Endodermal cell (in vitro differentiated cells): ENCODE measurements at regions not wholly inside any gene's neighbourhood (a gene's known extent, or its start where the extent isn't known, plus 50 kb on each side); places are given as distances from the start of the nearest gene placed in this dataset.
"Not testable (repeated sequence)": the region's sequence is repeated elsewhere in the genome, so short reads cannot be mapped to it uniquely, and the experiment has no call there.

Experiments
- DNase-seq: peaks from one replicate; pipeline ENCODE4 v3.0.0-alpha.2; 2017
- H3K27ac ChIP-seq: 2 replicates; pipeline ENCODE4 v1.5.1; 2013; ENCODE audit warnings: mild to moderate bottlenecking, low read depth, low read length, moderate library complexity
- H3K27me3 ChIP-seq: 2 replicates; pipeline ENCODE4 v1.6.1; 2013; ENCODE audit warnings: mild to moderate bottlenecking, low read length, moderate library complexity; ENCODE audit not compliant: insufficient read depth, control insufficient read depth, poor library complexity, severe bottlenecking
- H3K36me3 ChIP-seq: 2 replicates; pipeline ENCODE4 v1.7.0; 2013; ENCODE audit warnings: mild to moderate bottlenecking, low read length, moderate library complexity; ENCODE audit not compliant: control insufficient read depth, insufficient read depth
- H3K4me1 ChIP-seq: one replicate; pipeline ENCODE4 v1.7.0; 2013; ENCODE audit warnings: low read length; ENCODE audit not compliant: control insufficient read depth, insufficient read depth
- H3K4me3 ChIP-seq: 2 replicates; pipeline ENCODE4 v1.5.1; 2013; ENCODE audit warnings: mild to moderate bottlenecking, low read length, moderate library complexity
- H3K9ac ChIP-seq: 2 replicates; pipeline ENCODE4 v1.6.1; 2013; ENCODE audit warnings: mild to moderate bottlenecking, low read length, moderate library complexity; ENCODE audit not compliant: poor library complexity, severe bottlenecking; ENCODE audit errors: extremely low read depth
- H3K9me3 ChIP-seq: 2 replicates; pipeline ENCODE4 v1.6.1; 2013; ENCODE audit warnings: mild to moderate bottlenecking, low read length, moderate library complexity; ENCODE audit not compliant: control insufficient read depth
- H3K27ac Mint-ChIP-seq: 2 replicates; pipeline ENCODE4 v1.8.0; 2020; ENCODE audit warnings: mixed read lengths
- H3K27me3 Mint-ChIP-seq: 2 replicates; pipeline ENCODE4 v1.8.0; 2021; ENCODE audit warnings: mild to moderate bottlenecking, mixed read lengths; ENCODE audit not compliant: insufficient read depth
- H3K36me3 Mint-ChIP-seq: 2 replicates; pipeline ENCODE4 v1.8.0; 2020; ENCODE audit warnings: low read depth, mixed read lengths
- H3K4me1 Mint-ChIP-seq: 2 replicates; pipeline ENCODE4 v1.8.0; 2020; ENCODE audit warnings: mixed read lengths
- H3K4me3 Mint-ChIP-seq: 2 replicates; pipeline ENCODE4 v1.8.0; 2020; ENCODE audit warnings: mild to moderate bottlenecking, moderate library complexity, mixed read lengths
- H3K9me3 Mint-ChIP-seq: 2 replicates; pipeline ENCODE4 v1.8.0; 2020; ENCODE audit warnings: mild to moderate bottlenecking, mixed read lengths
- WGBS, 2 experiments: methylation state at CpG; one replicate each; pipeline versions ENCODE4 v1.1.5 to v1.1.7; 2013; ENCODE audit warnings: missing lambda C conversion rate in 2 of 2, mixed read lengths in 1 of 2; ENCODE audit not compliant: insufficient coverage in 1 of 2, insufficient read length in 1 of 2; 5-methylcytosine and 5-hydroxymethylcytosine counted together
- TF ChIP-seq, protein P1 (sequence below): fragments of 200-600 bp; sonication (generic); conservative IDR thresholded peaks from 2 replicates; pipeline ENCODE4 v1.5.0; 2021; ENCODE audit warnings: antibody characterized with exemption, mild to moderate bottlenecking

DNA sequence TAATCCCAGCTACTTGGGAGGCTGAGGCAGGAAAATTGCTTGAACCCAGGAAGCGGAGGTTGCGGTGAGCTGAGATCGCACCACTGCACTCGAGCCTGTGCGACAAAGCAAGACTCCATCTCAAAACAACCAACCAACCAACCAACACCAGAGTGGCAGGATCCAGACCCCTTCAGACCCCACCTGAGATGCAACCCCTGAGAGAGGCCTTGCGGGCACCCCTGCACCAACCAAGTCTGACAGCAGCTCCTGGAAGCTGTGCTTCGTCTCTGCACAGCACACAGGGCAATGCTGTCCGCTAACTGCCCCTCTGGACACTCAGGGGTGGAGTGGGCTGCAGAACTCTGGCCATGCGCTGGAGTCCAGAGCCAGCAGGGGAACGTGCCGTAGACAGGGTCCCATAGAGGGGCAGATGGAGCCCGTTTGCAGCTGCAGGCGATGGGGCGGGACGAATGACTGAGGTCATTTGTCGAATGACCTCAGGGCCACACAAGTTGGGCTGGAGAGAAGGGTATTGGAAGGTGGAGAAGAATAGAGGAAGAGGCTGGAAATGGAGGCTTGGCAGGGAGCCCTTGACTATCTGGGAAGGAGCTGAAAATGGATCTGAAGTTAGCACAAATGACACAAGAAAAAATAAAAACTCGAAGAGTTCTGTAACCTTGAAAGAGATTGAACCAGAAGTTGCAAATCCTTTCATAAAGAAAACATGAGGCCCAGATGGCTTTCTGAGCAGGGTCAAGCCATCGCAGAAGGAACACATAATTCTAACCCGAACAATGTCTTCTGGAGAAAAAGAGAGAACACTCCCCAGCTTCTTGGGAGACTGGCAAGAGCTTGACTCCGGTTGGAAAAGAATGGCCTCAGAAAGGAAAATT, 199.7 kb downstream of the CTTN start:
- H3K27ac ChIP-seq: no peak overlapping the region
- H3K4me3 Mint-ChIP-seq: no peak overlapping the region
- H3K4me1 ChIP-seq: no peaks in the 10 kb centered on the region
- no peaks in the 10 kb centered on the region for H3K36me3 ChIP-seq
- H3K27me3 Mint-ChIP-seq: no peaks in the 10 kb centered on the region
- TF ChIP-seq, protein P1, sequence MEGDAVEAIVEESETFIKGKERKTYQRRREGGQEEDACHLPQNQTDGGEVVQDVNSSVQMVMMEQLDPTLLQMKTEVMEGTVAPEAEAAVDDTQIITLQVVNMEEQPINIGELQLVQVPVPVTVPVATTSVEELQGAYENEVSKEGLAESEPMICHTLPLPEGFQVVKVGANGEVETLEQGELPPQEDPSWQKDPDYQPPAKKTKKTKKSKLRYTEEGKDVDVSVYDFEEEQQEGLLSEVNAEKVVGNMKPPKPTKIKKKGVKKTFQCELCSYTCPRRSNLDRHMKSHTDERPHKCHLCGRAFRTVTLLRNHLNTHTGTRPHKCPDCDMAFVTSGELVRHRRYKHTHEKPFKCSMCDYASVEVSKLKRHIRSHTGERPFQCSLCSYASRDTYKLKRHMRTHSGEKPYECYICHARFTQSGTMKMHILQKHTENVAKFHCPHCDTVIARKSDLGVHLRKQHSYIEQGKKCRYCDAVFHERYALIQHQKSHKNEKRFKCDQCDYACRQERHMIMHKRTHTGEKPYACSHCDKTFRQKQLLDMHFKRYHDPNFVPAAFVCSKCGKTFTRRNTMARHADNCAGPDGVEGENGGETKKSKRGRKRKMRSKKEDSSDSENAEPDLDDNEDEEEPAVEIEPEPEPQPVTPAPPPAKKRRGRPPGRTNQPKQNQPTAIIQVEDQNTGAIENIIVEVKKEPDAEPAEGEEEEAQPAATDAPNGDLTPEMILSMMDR: no peak
- H3K4me3 ChIP-seq: no peak overlapping the region
- no peak overlapping the region for H3K27ac Mint-ChIP-seq
- H3K9me3 Mint-ChIP-seq: no peaks in the 10 kb centered on the region
- no peak for DNase-seq
- H3K27me3 ChIP-seq: no peaks in the 10 kb centered on the region
- no peaks in the 10 kb centered on the region for H3K4me1 Mint-ChIP-seq
- H3K9ac ChIP-seq: no peak overlapping the region
- no peaks in the 10 kb centered on the region for H3K9me3 ChIP-seq
- H3K36me3 Mint-ChIP-seq: no peaks in the 10 kb centered on the region
- 92% methylated on average over 12 to 20 of the region's 20 CpGs for WGBS, 2 experiments

DNA sequence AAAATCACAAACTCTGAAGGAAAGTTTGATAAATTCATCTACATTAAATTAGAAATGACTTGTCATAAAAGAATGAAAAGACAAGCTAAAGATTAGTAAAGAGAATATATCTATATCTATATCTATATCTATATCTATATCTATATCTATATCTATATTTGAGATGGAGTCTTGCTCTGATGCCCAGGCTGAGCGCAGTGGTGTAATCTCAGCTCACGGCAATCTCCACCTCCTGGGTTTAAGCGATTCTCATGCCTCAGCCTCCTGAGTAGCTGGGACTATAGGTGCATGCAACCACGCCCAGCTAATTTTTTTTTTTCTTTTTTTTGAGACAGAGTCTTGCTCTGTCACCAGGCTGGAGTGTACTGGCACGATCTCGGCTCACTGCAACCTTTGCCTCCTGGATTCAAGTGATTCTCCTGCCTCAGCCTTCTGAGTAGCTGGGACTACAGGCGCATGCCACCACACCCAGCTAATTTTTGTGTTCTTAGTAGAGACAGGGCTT, 202.6 kb downstream of the CTTN start:
- not testable (repeated sequence) for H3K9ac ChIP-seq, H3K27ac Mint-ChIP-seq, H3K9me3 Mint-ChIP-seq, H3K4me3 ChIP-seq, H3K27me3 ChIP-seq, H3K36me3 ChIP-seq, H3K4me1 ChIP-seq, H3K27me3 Mint-ChIP-seq, H3K36me3 Mint-ChIP-seq, H3K4me1 Mint-ChIP-seq, DNase-seq, H3K27ac ChIP-seq, H3K9me3 ChIP-seq, H3K4me3 Mint-ChIP-seq
- 94 to 97% methylated on average over 6 to 7 of the region's 7 CpGs for WGBS, 2 experiments

DNA sequence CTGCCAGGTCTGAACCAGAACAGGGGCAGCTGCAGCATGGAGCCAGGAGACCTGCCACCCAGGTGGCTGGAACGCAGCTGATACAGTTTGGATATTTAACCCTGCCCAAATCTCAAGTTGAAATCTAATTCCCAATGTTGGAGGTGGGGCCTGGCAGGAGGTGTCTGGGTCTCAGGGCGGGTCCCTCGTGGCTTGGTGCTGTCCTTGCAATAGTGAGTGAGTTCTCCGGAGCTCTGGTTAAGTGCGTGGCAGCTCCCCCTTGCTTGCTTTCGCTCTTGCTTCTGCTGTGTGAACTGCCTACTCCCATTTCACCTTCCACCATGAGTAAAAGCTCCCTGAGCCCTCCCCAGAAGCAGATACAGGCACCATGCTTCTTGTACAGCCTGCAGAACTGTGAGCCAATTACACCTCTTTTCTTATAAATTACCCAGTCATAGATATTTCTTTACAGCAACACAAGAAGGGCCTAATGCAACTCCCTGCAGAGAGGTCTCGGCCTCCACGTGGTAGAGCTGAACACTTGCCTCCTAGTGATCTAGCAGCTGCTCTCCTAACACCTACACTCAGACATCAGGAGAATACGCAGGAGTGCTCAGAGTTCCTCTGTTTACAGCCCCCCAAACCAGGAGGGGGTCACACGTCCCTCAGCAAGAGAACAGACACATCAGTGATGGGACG, 203.7 kb downstream of the CTTN start:
- Histone ChIP-seq H3K9ac (no peak overlapping the region), H3K9me3 (no peaks in the 10 kb centered on the region), H3K27me3 (no peaks in the 10 kb centered on the region), H3K4me1 (no peaks in the 10 kb centered on the region), H3K4me3 (no peak overlapping the region), H3K36me3 (no peaks in the 10 kb centered on the region), H3K27ac (no peak overlapping the region)
- H3K36me3 Mint-ChIP-seq: no peaks in the 10 kb centered on the region
- no peak overlapping the region for H3K4me3 Mint-ChIP-seq
- DNase-seq: no peak
- no peak overlapping the region for H3K27ac Mint-ChIP-seq
- 80 to 84% methylated on average over 8 to 11 of the region's 11 CpGs for WGBS, 2 experiments
- no peaks in the 10 kb centered on the region for H3K27me3 Mint-ChIP-seq
- H3K4me1 Mint-ChIP-seq: no peaks in the 10 kb centered on the region
- H3K9me3 Mint-ChIP-seq: no peaks in the 10 kb centered on the region
- TF ChIP-seq, protein P1: no peak
